ENCODE measurements at regions not wholly inside any gene's neighbourhood (a gene's known extent, or its start where the extent isn't known, plus 50 kb on each side); places are given as distances from the start of the nearest gene placed in this dataset.

GRCh38 chr11:71145368-71145767 is 107.0 kb downstream of the SHANK2 start:
- DNase-seq (ENCODE audit: low read depth, low spot score), result no peak
- TF ChIP-seq POLR2AphosphoS5 (IDR thresholded peaks at IDR 0.05; ENCODE audit: borderline replicate concordance, low read depth, low read length), result no peak
- TF ChIP-seq FOXP2 (optimal IDR thresholded peaks at IDR 0.05; ENCODE audit: control extremely low read depth, extremely low read length, insufficient read depth), result no peak
- TF ChIP-seq EZH2 (IDR thresholded peaks at IDR 0.05), result no peak
- Histone ChIP-seq H3K9ac (ENCODE audit: insufficient read length) (no peak overlapping the region), H3K9me3 (ENCODE audit: low read depth, low read length) (no peaks in the 10 kb centered on the region), H3K27ac (no peak overlapping the region), H3K4me3 (no peak overlapping the region), H3K36me3 (ENCODE audit: insufficient read depth, low read length) (no peaks in the 10 kb centered on the region)

GRCh38 chr11:71144736-71145135 is 107.6 kb downstream of the SHANK2 start:
- no peak overlapping the region for H3K9ac ChIP-seq (ENCODE audit: insufficient read length)
- no peak overlapping the region for H3K4me3 ChIP-seq
- H3K36me3 ChIP-seq (ENCODE audit: insufficient read depth, low read length), result no peaks in the 10 kb centered on the region
- no peak for TF ChIP-seq POLR2AphosphoS5 (IDR thresholded peaks at IDR 0.05; ENCODE audit: borderline replicate concordance, low read depth, low read length)
- no peak for TF ChIP-seq FOXP2 (optimal IDR thresholded peaks at IDR 0.05; ENCODE audit: control extremely low read depth, extremely low read length, insufficient read depth)
- TF ChIP-seq EZH2 (IDR thresholded peaks at IDR 0.05), result no peak
- H3K27ac ChIP-seq, result no peak overlapping the region
- H3K9me3 ChIP-seq (ENCODE audit: low read depth, low read length), result no peaks in the 10 kb centered on the region
- no peak for DNase-seq (ENCODE audit: low read depth, low spot score)

GRCh38 chr11:71144010-71144409 is 108.4 kb downstream of the SHANK2 start:
- no peak overlapping the region for H3K27ac ChIP-seq
- H3K9me3 ChIP-seq (ENCODE audit: low read depth, low read length), result no peaks in the 10 kb centered on the region

GRCh38 chr11:71140206-71140919 is 112.0 kb downstream of the SHANK2 start:
- no peaks in the 10 kb centered on the region for H3K9me3 ChIP-seq (ENCODE audit: low read depth, low read length)
- no peak for TF ChIP-seq FOXP2 (optimal IDR thresholded peaks at IDR 0.05; ENCODE audit: control extremely low read depth, extremely low read length, insufficient read depth)
- no peak for TF ChIP-seq EZH2 (IDR thresholded peaks at IDR 0.05)
- TF ChIP-seq POLR2AphosphoS5 (IDR thresholded peaks at IDR 0.05; ENCODE audit: borderline replicate concordance, low read depth, low read length), result no peak
- no peak for DNase-seq (ENCODE audit: low read depth, low spot score)
- H3K4me3 ChIP-seq, result no peak overlapping the region
- H3K36me3 ChIP-seq (ENCODE audit: insufficient read depth, low read length), result no peaks in the 10 kb centered on the region
- no peak overlapping the region for H3K27ac ChIP-seq
- H3K9ac ChIP-seq (ENCODE audit: insufficient read length), result no peak overlapping the region

More at GRCh38 chr11:71144010-71144409, 108.4 kb downstream of the SHANK2 start:
- TF ChIP-seq FOXP2 (optimal IDR thresholded peaks at IDR 0.05; ENCODE audit: control extremely low read depth, extremely low read length, insufficient read depth) (no peak), POLR2AphosphoS5 (IDR thresholded peaks at IDR 0.05; ENCODE audit: borderline replicate concordance, low read depth, low read length) (no peak), EZH2 (IDR thresholded peaks at IDR 0.05) (no peak)
- no peak overlapping the region for H3K9ac ChIP-seq (ENCODE audit: insufficient read length)
- H3K36me3 ChIP-seq (ENCODE audit: insufficient read depth, low read length), result no peaks in the 10 kb centered on the region
- no peak overlapping the region for H3K4me3 ChIP-seq
- DNase-seq (ENCODE audit: low read depth, low spot score), result no peak

- H3K4me3 ChIP-seq, result no peak overlapping the region
- TF ChIP-seq POLR2AphosphoS5 (IDR thresholded peaks at IDR 0.05; ENCODE audit: borderline replicate concordance, low read depth, low read length), result no peak
- no peak for TF ChIP-seq FOXP2 (optimal IDR thresholded peaks at IDR 0.05; ENCODE audit: control extremely low read depth, extremely low read length, insufficient read depth)
- TF ChIP-seq EZH2 (IDR thresholded peaks at IDR 0.05), result no peak
- DNase-seq (ENCODE audit: low read depth, low spot score), result no peak
- H3K9ac ChIP-seq (ENCODE audit: insufficient read length), result no peak overlapping the region
- H3K36me3 ChIP-seq (ENCODE audit: insufficient read depth, low read length), result no peaks in the 10 kb centered on the region
- H3K9me3 ChIP-seq (ENCODE audit: low read depth, low read length), result no peaks in the 10 kb centered on the region
- no peak overlapping the region for H3K27ac ChIP-seq
These were observed 112.7 kb downstream of the SHANK2 start for GRCh38 chr11:71139516-71140205.

- DNase-seq (ENCODE audit: low read depth, low spot score), result no peak
- TF ChIP-seq FOXP2 (optimal IDR thresholded peaks at IDR 0.05; ENCODE audit: control extremely low read depth, extremely low read length, insufficient read depth) (no peak), POLR2AphosphoS5 (IDR thresholded peaks at IDR 0.05; ENCODE audit: borderline replicate concordance, low read depth, low read length) (no peak), EZH2 (IDR thresholded peaks at IDR 0.05) (no peak)
- Histone ChIP-seq H3K27ac (no peak overlapping the region), H3K36me3 (ENCODE audit: insufficient read depth, low read length) (no peaks in the 10 kb centered on the region), H3K9ac (ENCODE audit: insufficient read length) (no peak overlapping the region), H3K4me3 (no peak overlapping the region), H3K9me3 (ENCODE audit: low read depth, low read length) (no peaks in the 10 kb centered on the region)
These were observed 113.5 kb downstream of the SHANK2 start for GRCh38 chr11:71138737-71139425.

GRCh38 chr11:71137376-71137775 is 115.0 kb downstream of the SHANK2 start:
- no peak overlapping the region for H3K4me3 ChIP-seq
- DNase-seq (ENCODE audit: low read depth, low spot score), result no peak
- no peaks in the 10 kb centered on the region for H3K9me3 ChIP-seq (ENCODE audit: low read depth, low read length)
- no peak for TF ChIP-seq EZH2 (IDR thresholded peaks at IDR 0.05)
- TF ChIP-seq FOXP2 (optimal IDR thresholded peaks at IDR 0.05; ENCODE audit: control extremely low read depth, extremely low read length, insufficient read depth), result no peak
- TF ChIP-seq POLR2AphosphoS5 (IDR thresholded peaks at IDR 0.05; ENCODE audit: borderline replicate concordance, low read depth, low read length), result no peak
- H3K9ac ChIP-seq (ENCODE audit: insufficient read length), result no peak overlapping the region
- no peak overlapping the region for H3K27ac ChIP-seq
- H3K36me3 ChIP-seq (ENCODE audit: insufficient read depth, low read length), result no peaks in the 10 kb centered on the region

Measured in SK-N-MC (cell line).